GM18517 (cell line): ENCODE measurements at regions not wholly inside any gene's neighbourhood (a gene's known extent, or its start where the extent isn't known, plus 50 kb on each side); places are given as distances from the start of the nearest gene placed in this dataset.

Source experiments
- ATAC-seq: cut with Tn5 transposase; IDR thresholded peaks from one replicate; pipeline ENCODE4 v1.9.1; 2021; ENCODE audit warnings: mild to moderate bottlenecking, moderate library complexity; ENCODE audit not compliant: unreplicated experiment

DNA sequence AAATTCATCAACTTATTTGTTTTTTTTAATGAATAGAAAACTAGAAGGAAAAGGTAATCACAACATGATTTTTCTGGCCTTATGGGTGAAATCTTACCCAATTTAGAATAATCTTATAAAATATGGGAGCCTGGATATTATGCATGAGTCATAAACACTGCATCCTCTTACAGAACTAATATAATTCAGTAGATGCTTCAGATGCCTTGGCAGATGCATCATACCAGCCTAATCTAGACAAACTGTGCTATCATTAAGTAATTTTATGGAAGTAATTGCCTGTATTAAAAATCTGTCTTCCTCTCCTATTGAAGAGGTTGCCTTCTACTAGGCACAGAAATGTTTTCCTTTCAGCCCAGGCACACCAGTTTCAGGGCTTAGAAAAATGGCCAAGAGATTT is 2384.6 kb upstream of the WWC1 start:
- no peak for ATAC-seq

DNA sequence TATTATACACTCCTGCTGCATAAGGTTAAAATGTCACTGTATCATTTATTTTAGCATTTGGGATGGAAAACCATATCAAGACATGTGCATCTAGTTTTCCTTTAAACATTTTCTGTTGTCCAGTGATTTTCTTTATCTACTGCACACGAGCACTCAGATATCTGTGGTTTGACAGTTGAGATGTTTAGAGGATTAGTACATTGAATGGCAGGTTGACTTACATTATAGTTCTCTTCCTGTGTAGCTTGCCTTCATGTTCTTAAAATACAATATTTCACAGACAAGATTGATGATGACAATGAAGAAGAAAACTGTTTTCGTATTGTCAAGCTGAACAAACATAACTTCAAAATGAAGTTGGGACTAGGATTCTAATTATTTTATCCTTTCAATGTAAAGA is 2378.4 kb upstream of the WWC1 start:
- ATAC-seq, result no peak

DNA sequence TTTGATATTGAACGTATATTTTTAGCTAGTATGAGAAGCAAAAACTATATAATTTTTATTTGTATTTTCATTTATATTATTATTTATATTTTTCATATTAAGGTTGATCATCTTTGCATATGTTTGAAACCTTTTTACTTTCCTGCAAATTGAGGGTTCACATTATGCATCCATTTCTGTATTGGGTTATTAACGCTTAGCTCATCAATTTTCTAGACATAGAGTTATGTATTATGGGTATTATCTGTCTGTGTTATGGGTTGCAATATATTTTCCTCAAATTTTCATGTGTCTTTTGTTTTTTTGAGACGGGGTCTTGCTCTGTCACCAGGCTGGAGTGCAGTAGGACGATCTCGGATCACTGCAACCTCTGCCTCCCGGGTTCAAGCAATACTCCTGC is 2377.0 kb upstream of the WWC1 start:
- no peak for ATAC-seq

DNA sequence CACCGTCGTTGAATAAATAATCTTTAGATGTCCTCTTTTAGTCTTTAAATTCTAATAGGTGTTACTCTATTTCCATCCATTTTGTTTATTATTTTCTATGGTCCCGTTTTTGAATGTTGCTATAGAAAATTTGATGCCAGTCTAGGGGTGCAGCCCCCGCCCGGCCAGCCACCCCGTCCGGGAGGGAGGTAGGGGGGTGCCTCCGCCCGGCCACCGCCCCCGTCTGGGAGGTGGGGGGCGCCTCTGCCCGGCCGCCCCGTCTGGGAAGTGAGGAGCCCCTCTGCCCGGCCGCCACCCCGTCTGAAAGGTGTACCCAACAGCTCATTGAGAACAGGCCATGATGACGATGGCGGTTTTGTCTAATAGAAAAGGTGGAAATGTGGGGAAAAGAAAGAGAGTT is 2372.2 kb upstream of the WWC1 start:
- no peak for ATAC-seq

DNA sequence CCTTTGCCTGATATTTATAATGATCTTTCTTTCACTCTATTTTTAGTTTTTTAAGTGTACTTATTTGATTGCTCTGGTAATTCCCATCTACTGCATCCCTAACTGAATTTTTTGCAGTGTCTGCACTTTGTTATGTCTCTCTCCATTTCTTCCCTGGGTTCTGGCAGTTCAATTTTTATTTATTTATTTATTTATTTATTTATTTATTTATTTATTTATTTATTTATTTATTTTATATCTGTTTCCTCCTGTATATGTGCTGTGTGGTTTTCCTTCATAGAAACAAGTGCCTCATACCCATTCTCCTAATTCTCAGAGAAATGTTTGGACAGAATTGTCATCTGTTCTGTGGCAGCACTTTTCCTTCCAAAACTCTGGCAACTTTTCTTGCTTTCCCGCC is 2370.8 kb upstream of the WWC1 start:
- no peak for ATAC-seq

DNA sequence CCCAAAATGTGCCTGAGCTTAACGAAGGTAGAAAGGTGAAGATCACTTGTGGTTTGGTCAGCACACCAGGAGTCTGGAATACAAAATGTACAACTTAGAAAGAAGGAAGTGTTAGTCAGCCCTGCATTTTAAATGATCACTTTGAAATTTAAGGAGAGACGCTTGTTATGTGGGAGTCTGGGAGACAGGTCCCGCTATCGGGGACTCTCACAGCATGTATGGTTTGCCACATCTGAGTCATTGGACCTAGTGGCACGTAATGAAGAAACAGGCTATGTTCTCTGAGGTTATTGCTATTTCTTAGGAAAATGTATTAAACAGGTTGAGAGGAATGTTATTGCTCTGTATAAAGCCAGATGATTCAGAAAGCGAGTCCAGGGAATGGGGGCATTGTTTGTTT is 2362.5 kb upstream of the WWC1 start:
- no peak for ATAC-seq

DNA sequence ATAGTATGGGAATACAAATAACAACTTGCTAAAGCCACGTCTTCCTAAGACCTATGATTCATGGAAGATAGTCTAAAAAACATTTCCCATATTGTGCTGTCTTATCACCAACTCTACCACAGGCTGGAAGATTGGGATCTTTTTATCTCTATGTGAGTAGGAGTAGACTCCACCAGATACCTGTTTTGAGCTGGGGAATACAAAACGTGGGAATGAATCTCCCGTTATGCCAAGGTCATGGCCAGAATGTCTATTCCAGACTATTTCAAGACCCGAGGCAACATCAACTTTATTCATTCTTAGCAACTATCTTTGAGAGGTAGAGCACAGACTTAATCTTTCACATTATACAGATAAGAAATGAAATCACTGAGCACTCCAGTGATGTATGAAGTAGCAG is 2350.9 kb upstream of the WWC1 start:
- ATAC-seq, result no peak

DNA sequence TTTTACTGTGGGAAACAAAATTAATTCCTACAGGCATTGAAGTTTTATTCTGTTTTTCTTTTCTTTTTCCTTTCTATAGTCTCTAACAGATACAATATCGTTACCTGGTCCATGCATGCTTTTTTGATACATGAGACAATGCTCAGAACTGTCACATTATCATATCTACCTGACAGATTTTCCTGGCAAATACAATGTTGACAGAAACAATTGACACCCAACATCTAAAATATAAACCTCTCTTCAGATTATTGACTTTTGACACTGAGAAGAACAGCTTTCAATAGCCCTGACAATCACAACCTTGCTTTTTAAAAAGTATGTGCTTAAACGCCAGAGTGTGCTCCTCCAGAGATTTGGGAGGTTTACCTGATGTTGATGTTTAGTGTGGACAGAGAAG is 2334.6 kb upstream of the WWC1 start:
- no peak for ATAC-seq

DNA sequence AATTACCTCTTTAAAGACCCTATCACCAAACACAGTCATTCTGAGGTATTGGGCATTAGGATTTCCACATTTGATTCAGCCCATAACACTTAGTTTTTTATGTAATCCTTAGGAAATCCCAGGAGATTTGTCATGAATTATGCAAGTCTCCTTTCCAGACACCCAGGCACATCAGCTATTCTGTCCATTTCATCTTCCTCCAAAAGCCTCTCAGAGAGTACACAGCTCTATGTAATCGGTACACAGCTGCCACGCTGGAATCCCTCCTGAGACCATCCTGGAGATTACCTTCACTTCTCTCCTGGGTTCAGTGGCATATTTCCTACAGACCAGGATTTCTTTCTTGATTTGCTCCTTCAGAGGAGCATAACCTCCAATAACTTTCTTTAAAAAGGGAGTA is 2309.8 kb upstream of the WWC1 start:
- no peak for ATAC-seq

DNA sequence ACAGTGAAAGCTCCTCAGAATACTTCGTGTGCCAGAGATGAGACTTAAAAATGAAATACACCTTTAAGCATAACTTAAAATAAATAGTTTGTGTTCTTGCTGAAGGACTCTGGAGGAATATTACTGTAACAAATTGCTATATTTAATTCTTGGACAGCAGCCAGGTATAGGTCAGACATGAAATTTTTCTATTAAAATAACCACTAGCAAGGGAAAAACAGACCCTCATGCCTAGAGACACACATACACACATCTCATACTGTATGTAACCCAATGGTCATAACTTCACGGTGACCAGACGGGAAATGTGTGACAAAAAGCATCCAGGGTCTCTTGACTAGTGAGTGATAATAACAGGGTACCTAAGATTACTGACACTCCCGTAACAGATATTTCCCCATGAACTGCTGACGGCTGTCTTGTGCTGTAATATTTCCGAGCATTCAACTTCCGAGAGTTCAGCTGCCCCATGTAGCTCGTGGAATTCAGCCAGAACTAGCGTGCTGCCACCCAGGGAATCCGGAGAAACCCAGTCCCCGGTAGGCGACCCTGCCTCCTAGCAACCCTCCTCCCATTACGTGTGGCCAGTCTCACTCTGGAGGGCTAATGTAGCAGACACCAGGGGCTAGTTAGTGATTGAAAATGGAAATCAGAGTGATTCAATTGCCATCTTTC is 2295.1 kb upstream of the WWC1 start:
- ATAC-seq, result no peak

DNA sequence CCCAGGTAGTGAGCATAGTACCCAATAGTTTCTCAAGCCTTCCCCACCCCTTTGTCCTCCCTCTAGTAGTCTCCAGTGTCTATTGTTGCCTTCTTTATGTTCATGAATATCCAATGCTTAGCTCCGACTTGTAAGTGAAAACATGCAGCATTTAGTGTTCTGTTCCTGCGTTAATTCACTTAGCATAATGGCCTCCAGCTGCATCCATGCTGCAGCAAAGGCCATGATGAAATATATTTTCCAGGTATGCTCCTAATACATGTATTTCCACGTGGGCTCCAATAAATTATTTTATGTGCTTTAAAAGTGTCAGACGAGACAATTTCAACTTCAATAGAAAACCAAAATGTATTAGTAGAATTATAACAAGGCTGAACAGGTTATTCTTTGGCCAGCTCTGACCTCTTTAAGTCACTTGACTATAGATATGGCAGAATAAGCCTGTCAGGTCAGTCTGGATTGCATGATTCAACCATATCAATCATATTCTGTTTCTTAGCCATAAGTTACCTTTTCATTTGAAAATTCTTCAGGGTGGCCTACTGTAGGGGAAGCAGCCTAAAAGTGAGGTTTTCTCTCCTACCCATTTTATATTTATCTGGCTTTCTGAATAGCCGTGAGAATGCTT is 2291.6 kb upstream of the WWC1 start:
- no peak for ATAC-seq

DNA sequence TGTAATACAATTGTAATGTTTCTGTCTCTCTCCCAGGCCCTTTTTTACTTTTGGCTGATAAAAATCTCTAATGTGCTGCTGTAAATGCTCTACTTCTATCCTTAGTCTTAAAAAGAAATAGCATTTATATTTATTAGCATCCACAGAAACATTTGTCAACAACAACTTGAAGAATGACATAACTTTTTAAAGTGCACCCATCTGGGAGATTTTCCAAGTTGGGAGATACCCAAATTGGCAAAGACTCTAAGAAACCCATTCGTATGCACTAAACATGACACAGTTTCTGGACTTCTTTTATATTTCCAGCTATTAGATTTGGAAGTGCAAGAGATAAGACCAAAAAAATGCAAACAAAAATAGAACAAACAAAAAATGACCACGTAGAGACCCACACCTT is 2287.4 kb upstream of the WWC1 start:
- ATAC-seq, result no peak

DNA sequence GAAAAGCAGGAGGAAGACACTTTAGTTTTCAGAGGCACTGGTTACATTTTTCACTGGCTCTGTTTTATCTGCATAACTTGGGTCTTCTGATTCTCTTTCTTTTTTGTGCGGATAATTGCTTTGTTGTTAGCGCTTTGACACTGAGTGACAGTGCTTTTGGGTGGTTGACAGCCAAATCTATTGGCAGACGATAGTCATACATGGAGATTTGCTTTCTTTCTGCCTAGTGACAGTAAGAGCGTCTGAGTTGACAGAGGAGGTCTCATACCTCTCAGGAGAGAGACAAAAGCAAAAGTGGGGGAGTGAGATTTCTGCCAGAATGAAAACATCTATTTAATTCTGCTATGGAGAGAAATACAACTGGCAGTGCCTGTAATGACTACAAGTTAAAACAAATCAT is 2278.0 kb upstream of the WWC1 start:
- ATAC-seq, result no peak

DNA sequence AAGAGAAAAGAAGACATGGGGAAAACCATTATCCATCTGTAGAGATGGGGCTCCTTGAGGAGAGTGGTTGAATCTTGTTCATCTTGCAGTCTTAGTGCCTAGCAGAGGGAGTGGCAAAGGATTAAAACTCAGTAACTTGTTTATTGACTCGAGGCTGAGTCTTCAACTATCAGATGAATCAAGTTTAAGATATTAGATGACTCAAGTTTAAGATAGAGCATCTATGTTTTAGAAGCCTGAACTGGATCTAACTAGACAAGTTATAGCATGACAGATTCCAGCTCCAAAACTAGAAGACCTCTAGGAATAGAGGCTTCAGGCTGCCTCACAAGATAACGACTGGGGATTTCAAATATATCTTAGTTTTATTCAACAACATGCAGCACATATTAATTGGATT is 2277.2 kb upstream of the WWC1 start:
- ATAC-seq, result no peak

DNA sequence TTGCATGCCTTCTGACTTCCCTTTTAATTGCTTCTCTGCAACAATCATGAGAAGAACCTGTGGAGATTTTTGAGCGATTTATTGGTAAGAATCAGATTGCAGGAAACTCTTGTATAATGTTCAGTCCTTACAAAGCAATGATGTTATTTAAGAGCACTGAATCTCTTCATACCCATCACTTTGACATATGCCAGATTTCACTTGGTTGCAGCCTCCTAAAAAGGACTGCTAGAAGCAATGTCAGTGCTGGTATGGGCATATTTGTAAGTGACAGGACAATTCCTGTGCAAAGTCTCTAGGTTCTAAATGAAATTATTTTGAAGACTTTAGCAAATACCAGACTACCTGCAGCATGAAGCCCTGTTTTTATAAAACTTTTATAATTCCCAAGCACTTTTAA is 2272.7 kb upstream of the WWC1 start:
- ATAC-seq, result no peak

DNA sequence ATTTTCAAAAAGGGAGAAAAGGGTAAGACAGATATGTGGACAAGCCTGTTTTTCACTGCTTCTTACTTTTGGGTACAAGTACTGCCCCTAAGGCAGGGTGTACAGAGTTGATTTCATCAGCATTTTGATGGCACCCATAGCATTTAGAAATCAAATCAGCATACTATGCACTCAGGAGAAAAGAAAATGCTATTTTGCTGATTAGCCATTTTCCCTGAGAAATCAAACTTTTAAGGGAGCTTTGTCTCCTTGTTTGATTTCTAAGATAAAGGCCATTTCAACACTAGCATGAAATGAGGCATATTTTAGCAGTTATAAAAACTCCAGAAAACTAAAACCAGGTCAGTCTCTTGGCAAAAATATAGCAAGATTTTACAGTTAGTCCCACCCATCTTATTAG is 2269.4 kb upstream of the WWC1 start:
- ATAC-seq, result no peak

DNA sequence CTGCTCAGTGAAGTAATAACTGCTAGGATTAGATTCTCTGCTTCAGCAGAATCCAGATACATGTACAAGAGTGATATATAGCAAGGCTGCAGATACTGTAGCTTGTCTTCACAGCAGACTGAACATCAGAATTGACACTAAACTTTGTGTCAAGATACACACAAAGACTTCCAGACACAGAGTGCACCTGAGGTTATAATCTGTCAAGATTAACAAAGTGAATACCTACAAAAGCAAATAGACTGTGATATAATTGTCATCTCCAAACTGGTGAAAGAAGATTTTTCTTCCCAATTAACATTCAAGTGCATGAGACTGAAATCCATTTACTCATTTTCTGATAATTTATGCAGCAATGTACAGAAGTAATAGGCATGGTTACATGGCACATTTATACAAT is 2266.5 kb upstream of the WWC1 start:
- no peak for ATAC-seq

DNA sequence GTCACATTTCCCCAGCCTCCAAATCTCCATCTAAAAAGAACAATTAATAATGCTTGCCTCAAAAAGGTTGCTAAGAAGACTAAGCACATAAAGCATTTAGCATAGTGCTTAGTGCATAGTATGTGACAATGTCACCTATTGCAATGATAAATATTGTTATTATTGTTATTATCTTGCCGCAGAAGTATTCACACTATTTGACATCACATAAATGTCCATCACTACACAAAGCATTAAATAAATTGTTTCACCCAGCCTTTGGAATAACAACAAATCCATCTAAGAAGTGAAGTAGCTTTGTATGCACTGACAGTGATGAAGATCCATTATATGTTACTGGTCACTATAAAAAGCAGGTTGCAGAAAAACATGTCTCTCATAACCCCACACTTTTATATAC is 2263.9 kb upstream of the WWC1 start:
- ATAC-seq, result no peak

DNA sequence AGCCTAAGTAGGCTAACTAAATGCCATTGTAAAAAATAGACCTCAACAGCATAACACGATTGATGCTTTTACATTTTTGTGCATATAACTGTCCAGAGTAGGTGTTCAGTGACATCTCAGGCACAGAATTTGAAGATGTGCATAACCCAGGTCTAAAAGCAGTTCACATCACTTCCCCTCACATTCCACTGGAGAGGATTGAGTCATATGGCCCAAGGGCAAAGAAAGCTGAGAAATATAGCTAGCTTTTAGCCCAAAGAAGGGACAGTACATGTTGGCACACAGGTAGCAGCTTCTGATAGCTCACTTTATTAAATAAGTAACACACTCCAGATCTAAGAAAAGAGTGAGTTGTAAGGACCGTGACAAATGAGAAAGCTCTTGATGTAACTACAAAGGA is 2259.5 kb upstream of the WWC1 start:
- no peak for ATAC-seq

DNA sequence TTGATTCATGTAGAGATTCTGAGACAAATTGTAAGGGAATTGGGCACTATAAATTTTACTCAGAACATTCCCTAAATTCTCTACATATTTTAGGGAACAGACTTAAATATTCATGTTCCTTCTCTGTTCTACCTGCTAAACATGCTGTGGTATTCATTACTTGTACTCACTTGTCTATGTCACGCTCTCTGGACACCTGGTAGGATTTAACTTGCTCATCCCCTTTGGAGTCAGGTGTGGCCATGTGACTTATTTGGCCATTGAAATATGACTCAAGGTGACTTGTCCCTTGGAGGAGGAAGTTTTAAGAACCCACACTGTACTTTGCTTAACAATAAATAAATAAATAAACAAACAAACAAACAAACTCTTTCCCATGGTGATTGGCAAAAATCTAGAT is 2258.8 kb upstream of the WWC1 start:
- ATAC-seq, result no peak

DNA sequence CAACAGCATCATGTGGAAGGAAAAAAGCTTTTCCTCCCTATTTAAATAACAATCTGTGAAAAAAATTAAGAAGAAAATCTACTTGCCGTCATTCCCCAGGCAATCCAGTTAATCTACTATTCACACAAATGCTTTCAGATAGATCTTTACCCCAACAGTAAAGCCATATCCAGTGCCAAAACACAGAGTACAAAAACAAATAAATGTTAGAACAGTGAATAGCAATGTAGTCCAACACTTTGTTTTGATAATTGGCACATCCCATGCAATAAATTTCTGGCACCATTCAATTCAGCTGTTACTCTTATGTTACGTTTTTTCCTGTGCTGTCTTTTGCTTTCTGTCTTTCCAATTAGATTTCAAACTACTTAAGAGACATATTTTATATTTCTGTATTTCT is 2245.5 kb upstream of the WWC1 start:
- ATAC-seq, result no peak

DNA sequence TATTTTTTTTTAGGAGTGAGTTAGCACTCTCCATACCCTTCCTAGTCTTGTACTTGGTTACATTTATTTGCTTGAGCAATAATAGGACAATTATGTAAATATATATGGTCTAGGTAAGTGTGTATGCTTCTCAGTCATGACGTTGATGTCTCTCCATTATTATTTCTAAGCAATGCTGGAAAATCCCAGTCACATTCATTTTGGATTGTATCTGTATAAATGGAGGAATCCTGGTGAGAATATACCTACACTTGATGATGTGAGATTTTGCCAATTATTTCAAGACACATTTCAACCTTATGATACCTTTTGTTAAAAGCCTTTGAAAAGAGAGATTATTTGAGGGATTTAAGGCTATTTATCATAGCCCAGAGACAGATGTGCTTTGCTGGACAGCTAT is 2244.5 kb upstream of the WWC1 start:
- no peak for ATAC-seq

DNA sequence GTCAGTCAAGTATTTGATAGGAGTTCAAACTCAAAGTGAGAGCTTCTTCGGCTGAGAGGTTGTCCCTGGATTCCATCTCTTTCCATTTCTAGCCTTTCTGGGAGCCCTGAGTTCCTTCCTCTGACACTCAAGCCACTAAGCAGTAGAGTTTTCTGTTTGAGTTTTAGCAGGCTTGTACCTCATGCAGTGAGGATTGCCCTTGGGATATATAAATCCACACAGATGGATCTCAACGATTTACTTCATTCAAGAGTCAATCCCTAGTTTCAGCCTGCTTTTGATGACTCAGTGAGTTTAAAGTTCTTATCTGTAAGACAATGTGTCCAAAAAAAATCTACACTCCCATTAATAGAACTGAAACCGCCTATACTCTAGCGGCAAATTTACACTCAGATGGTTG is 2240.9 kb upstream of the WWC1 start:
- ATAC-seq, result no peak
